IPS-18c (cell line): ENCODE measurements at regions not wholly inside any gene's neighbourhood (a gene's known extent, or its start where the extent isn't known, plus 50 kb on each side); places are given as distances from the start of the nearest gene placed in this dataset.
"Not testable (repeated sequence)": the region's sequence is repeated elsewhere in the genome, so short reads cannot be mapped to it uniquely, and the experiment has no call there.

Source experiments
- H3K4me3 ChIP-seq: 2 replicates; pipeline ENCODE4 v1.7.0; 2013; ENCODE audit warnings: low read depth, mild to moderate bottlenecking, low read length, moderate library complexity; ENCODE audit not compliant: insufficient read depth
- H3K9me3 ChIP-seq: one replicate; pipeline ENCODE4 v1.6.1; 2013; ENCODE audit warnings: mild to moderate bottlenecking, low read length, moderate library complexity; ENCODE audit not compliant: control insufficient read depth, insufficient read depth

DNA sequence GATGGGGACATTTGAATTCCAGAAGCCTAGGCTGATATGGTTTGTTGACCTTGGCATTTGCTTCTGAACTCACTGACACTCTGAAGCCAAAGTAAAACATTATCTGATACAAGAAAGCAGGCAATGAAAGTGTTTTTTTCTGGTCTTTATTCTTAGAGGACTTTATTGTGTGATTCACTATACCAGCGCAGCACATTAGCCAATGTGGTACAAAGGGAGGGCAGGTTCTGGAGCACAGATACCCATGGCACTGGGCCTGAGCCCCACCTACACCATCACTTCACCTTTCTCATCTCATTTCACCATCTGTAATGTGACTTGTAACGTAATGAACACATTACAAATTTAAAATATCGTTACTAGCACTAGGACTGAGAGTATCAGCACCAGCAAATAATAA lies 89.7 kb upstream of the ZNF366 start:
- H3K9me3 ChIP-seq = no peaks in the 10 kb centered on the region
- H3K4me3 ChIP-seq = no peak overlapping the region

DNA sequence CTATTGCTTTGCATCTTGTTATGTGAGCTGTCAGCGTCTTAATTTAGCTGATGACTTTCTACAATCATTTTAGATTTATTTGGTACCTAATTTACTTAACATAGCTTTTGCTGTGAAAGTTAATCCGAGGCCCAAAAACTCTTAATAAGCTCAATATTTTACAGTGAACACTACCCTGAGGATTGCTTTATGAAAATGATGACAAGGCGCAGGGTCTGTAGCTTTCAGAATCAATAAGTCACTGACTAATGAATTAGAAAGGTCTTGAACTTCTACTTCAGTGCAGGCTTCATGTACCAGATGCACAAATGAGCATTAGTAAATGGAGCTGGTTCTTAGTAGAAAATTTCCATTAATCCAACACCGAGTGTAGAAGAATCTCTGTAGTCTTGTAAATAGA lies 81.4 kb upstream of the ZNF366 start:
- Histone ChIP-seq H3K9me3 (peaks cover 2% of the 10 kb centered on the region), H3K4me3 (no peak overlapping the region)

DNA sequence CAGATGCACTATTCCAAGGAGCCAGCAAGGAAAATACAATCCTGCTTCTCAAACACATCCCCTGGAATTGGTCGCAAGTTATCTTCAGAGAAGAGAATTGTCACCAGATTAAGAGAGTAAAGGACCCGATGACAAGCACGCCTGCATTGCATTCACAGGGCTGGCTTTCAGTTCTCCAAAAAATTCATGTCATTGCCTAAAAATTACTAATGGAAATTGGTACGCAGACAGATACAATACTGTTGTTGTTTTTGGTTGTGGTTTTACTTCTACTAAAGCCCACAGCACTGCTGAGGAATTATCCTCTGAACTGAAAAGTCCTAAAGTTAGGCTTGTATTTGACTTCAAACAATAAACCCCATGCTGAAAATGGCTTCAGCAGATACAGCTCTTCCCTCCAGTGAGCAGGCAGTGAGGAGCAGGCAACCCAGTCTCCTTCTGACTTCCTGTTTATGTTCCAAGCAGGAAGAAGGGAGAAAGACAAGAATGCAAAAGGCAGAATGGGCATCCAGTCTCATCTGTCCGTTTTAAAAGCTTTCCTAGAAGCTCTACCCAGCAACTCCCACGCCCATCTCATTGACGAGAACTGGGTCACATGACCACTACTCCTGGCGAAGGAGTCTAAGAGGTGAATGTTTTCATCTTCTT lies 80.6 kb upstream of the ZNF366 start:
- Histone ChIP-seq H3K9me3 (peaks cover 2% of the 10 kb centered on the region), H3K4me3 (no peak overlapping the region)

DNA sequence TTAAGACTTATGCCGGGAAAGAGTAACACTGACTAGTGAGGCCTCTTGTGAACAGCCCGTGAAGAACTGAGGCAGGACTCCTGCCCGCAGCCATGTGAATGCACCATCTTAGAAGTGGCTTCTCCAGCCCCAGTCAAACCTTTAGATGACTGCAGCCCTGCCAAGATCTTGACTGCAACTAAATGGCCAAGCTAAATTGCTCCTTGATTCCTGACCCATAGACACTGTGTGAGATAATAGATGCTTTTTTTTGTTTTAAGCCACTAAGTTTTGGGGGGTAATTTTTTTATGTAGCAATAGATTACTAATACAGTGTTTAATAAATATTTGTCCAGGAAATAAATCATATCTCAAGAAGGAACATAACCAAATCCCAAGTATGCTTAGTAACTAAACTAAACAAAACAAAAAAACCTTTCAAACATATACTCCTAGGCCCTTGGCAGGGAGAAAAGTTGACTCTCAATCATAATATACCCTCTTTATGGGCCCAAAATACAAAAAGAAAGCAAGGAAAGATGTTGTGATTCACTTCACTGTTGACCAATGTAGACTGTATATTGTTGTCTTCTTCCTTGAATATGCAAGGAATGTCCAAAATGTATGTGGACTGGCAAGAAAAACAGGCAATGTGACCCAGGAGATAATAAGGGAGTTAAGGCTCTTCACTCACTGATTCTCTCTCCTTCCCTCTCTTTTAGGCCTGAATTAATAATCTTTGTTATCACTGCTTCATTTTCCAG lies 79.7 kb upstream of the ZNF366 start:
- Histone ChIP-seq H3K4me3 (no peak overlapping the region), H3K9me3 (peaks cover 2% of the 10 kb centered on the region)

DNA sequence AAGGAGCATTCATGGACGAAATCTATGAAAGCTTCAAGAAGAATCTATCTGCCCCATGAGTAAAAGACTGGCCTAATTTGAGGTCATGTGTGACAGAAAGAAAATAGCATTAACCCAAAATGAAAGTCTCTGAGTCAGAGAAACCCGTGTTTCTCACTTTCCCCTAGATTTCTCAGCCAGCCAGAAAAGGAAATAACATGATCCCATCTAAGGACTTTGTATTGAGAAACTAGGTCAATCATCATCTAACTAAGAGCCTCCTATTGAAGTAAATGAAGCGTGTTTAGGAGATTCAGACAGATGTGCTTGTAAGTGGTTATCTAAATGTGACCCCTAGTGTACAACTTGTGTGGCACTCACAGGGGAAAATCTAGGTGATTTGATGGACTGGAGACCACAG lies 77.3 kb upstream of the ZNF366 start:
- Histone ChIP-seq H3K4me3 (no peak overlapping the region), H3K9me3 (peaks cover 2% of the 10 kb centered on the region)

DNA sequence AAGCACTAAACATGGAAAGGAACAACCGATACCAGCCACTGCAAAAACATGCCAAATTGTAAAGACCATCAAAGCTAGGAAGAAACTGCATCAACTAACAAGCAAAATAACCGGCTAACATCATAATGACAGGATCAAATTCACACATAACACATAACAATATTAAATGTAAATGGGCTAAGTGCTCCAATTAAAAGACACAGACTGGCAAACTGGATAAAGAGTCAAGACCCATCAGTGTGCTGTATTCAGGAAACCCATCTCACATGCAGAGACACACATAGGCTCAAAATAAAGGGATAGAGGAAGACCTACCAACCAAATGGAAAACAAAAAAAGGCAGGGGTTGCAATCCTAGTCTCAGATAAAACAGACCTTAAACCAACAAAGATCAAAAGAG lies 72.1 kb upstream of the ZNF366 start:
- H3K4me3 ChIP-seq, H3K9me3 ChIP-seq: not testable (repeated sequence)

DNA sequence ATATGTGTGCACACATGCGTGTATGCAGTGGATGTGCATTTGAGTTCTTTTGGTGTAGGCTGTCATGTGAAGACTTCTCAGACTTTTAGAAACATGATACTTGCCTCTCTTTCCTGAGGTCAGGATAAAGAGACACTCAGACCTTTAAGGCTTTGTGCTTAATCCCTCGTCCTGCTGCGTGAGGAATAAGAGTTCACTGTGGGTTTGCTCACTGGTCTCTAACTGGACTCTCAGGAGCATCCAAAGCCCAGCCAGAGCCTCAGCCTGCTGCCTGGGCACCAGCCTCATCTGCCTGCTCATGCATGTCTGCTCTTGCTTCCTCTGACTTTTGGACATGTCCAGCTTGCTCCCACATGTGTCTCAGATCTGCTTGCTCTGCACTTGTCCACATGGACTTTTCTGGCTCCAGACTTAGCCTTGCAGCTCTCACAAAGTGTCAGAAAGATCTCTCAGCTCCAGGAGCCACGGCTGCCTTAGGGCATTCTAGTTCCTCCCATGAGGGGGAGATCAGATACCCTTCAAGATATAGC lies 65.1 kb upstream of the ZNF366 start:
- Histone ChIP-seq H3K4me3 (no peak overlapping the region), H3K9me3 (peaks cover under 1% of the 10 kb centered on the region)

DNA sequence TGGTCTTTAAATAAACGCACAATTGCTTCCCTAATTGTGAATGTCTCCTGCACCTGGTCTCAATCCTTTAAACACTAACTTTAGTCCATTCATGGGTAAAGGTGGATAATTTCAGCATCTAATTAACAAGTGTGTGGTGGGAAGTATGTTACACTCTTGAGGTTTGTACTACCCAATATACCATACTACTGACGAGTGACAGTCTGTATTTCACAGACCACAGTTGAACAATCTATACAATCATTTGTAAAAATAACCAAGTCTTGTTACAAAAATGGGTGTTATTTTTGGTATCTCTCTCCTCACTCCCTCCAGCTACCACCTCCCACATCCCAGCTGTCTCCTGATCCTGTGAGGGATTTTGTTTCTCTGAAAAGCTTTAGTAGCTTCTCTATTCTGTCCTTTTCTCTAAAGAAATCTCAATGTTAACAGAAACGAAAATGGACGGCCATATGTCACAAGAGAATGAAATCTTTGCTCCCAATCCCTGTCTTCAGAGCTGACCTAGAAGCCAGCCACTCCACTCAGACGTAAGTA lies 62.3 kb upstream of the ZNF366 start:
- H3K4me3 ChIP-seq = no peak overlapping the region
- H3K9me3 ChIP-seq = no peaks in the 10 kb centered on the region

DNA sequence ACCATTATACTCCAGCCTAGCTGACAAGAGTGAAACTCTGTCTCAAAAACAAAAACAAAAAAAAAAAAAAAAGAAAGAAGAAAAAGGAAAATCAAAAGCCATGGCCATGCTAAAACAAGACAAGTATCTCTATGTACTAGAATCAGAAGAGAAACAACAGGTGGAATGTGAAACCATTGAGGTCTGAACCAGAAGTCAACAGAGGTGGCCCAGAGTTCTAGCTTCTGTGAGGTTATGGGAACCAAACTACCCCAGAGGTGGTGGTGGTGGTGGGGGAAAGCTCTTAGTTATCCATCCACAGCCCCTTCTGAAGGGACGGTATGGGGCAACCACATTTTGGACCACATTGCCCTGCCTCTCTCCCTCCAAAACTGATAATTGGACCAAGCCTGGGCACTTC lies 59.5 kb upstream of the ZNF366 start:
- H3K4me3 ChIP-seq = no peak overlapping the region
- no peaks in the 10 kb centered on the region for H3K9me3 ChIP-seq

DNA sequence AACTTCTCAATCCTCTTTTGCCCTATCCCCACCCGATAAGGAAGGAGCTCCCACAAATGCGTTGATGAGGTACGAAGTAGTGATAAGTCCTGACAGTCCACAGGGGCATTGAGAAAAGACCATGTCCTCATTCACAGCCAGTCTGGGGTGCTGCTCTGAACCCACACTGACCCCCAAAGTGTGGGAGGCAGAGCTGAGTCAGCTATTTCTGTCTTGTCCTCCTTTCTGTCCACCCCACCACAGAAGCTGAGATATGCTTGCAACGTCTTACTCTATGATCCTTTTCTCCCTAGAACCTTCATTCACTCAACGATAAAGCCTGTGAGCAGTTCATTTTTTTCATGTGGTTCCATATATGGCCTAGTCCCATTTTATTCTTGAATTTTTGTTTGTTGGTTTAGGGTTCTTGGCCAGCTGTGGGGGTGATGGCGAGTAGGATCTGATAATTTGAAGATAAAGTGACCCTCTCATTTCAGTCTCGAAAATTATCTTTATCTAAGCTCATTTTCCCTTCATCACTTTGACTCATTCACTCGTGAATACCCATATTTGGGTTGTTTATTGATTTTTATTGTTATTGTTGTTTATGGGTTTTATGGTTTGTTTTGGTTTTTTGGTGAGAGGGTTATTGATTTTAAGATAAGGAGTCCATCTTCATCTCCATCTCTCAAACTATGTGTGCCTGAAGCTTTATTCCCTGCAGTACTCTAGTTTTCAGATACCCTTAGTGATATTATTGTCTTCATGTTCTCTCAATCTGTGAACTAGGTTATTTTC lies 58.5 kb upstream of the ZNF366 start:
- no peak overlapping the region for H3K4me3 ChIP-seq
- H3K9me3 ChIP-seq = no peaks in the 10 kb centered on the region

DNA sequence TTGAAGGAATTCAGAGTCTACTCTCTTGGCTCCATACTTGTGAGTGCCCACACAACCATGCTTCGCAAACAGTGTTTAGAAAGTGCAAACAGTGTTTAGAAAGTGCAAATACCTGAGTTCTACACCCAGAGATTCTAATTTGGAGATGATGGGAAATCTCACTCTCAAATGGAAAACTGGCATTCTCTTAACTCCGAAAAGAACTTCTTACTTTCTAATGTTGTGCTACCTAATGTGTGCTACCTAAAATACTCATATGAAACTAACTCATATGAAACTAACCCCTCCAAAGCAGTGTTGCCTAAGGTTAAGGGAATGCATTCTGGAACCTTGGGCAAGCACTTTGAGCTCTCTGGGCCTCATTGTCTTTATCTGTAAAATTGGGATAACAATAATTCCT lies 55.5 kb upstream of the ZNF366 start:
- H3K9me3 ChIP-seq = no peaks in the 10 kb centered on the region
- no peak overlapping the region for H3K4me3 ChIP-seq

DNA sequence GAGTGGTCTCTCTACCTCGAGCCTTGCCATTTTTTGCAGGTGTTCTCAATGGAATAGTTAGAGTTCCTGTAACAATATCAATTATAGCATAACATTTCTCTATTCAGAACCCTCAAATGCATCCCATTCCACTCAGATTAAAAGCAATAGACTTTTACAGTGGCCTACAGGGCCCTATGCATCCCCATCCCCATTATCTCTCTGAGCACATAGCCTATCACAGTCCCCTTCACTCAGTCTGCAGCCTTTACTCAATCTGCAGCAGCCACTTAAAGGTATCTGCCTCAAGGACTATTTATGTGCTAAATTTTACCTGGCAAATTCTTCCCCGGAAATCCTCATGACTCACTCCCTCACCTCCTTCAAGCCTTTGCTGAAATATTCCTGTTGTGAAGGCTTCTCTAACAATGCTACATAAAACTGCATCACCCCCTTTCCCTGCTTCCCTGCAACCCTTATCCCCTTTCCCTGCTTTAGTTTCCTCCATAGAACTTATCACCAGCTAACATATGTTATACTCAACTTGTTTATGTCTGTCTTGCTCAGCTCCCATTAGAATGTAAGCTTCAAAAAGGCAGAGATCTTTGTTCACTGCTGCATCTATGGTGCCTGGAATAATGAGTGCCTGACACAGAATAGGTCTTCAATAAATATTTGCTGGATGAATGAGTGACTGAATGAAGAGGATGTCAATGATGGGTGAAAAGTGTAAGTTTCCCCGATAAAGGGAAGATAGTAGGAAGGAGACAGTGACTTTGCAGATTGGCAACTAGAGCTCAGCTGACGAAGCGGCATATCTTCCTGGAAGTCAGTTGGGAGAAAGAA lies 54.1 kb upstream of the ZNF366 start:
- H3K4me3 ChIP-seq = no peak overlapping the region
- no peaks in the 10 kb centered on the region for H3K9me3 ChIP-seq

DNA sequence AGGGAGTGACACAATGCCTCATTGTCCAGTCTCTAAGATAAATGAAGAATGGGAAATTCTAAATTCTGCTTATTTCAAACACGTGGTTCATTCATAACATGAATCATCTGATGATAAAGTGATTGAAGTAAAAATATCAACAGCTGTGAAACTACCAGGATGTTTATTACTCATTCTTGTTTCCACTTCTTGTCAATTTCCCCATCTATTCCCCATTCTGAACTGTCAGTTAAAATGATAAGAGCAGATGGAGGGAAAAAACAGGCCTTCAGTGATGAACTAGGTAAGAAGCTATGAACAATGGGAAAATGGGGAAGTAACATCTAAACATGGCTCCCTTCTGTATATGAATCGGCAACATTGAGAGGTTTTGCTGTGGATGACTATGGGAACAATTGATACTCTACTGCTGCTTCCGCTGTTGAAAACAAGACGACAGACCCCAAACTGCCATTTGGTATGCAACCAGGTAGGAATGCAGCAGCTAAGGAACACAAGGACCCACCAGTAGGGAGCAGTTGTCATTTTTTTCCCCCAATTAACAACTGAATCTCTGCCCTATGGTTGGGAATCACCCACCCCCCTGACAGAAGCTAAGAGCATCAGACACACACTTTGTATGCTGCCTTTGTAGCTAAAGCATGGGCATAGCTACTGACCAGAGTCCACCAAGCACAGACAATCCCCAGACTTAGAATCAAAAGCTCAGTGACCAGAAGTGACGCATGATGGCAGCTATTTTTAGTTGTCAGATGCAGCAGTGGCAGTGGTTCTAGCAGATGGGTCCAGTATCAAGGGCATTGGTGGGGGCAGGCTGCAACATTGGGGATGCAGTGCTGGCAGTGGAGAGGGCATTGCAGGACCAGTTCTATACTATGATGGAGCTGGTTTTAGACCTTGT lies 52.9 kb upstream of the ZNF366 start:
- H3K9me3 ChIP-seq = no peaks in the 10 kb centered on the region
- H3K4me3 ChIP-seq = no peak overlapping the region

DNA sequence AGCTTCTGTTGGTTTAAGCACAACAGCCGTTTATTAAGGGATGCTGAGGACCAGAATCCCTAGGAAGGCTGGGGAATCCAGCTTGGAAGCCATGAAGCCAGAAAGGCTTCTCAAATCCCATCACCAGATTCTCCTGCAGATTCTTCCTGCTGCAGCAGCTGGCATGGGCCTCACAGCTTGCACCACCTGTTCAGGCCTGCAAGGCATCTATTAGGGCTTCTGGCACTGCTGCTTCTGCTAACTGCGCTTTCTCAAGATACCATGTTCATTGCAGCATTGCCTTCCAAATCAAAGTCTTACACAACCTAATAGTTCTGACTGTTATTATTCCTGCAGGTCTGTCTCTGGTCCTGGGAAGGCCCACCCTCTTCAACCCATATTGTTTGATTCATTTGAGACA lies 51.2 kb upstream of the ZNF366 start:
- Histone ChIP-seq H3K4me3 (no peak overlapping the region), H3K9me3 (no peaks in the 10 kb centered on the region)

DNA sequence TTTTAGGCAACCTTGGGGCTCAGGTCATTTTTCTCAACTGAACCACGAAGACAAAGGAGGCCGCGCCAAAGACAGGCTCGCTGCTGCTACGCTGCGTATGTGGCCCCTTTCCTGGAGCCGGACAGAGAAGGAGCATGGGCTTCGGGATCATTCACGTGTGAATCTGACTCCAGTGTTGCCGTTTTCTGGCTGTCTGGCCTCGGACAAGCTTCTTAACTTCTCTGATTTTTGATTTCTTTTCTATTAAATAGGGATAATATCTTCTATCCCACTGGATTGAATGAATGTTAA lies 50.8 kb upstream of the ZNF366 start:
- H3K4me3 ChIP-seq = no peak overlapping the region
- no peaks in the 10 kb centered on the region for H3K9me3 ChIP-seq
